ENCODE measurements at regions not wholly inside any gene's neighbourhood (a gene's known extent, or its start where the extent isn't known, plus 50 kb on each side); places are given as distances from the start of the nearest gene placed in this dataset.

DNA sequence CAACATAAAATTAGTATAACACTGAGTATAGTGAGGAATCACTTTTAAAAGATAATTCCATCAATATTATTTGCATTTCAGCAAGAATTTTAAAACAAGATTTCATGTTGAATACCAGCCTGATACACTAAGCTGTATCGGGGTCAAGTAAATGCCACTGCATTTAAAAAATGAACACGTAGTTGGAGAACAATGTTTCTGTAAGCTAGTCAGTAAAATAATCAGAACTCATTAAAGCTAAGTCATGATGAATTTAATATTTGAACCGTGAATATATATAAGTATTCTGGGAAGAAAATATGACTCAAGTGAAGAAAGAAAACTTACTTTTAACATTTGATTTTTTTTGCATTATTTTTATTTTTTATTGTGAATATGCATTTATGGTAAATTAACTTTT is 611.0 kb upstream of the PABPC4L start:
- H3K27ac ChIP-seq: no peak overlapping the region
- TF ChIP-seq, protein P1, sequence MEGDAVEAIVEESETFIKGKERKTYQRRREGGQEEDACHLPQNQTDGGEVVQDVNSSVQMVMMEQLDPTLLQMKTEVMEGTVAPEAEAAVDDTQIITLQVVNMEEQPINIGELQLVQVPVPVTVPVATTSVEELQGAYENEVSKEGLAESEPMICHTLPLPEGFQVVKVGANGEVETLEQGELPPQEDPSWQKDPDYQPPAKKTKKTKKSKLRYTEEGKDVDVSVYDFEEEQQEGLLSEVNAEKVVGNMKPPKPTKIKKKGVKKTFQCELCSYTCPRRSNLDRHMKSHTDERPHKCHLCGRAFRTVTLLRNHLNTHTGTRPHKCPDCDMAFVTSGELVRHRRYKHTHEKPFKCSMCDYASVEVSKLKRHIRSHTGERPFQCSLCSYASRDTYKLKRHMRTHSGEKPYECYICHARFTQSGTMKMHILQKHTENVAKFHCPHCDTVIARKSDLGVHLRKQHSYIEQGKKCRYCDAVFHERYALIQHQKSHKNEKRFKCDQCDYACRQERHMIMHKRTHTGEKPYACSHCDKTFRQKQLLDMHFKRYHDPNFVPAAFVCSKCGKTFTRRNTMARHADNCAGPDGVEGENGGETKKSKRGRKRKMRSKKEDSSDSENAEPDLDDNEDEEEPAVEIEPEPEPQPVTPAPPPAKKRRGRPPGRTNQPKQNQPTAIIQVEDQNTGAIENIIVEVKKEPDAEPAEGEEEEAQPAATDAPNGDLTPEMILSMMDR (IDR thresholded peaks at IDR 0.05): no peak
- H3K9me3 ChIP-seq: peaks cover 5% of the 10 kb centered on the region
- no peak for DNase-seq
- intact Hi-C loops (cut with DNase I): no loop called here
- no peaks in the 10 kb centered on the region for H3K4me1 ChIP-seq
- 80 to 83% (median 81%) methylated on average over 3 of the region's 3 CpGs for WGBS, 3 donors
- no peaks in the 10 kb centered on the region for H3K27me3 ChIP-seq (ENCODE audit: insufficient read depth in 3 of 3, low read length in 2 of 3)
- ATAC-seq: no peak
- H3K36me3 ChIP-seq (ENCODE audit: insufficient read depth in 1 of 2, low read depth in 1 of 2): no peaks in the 10 kb centered on the region
- no peak overlapping the region for H3K4me3 ChIP-seq

DNA sequence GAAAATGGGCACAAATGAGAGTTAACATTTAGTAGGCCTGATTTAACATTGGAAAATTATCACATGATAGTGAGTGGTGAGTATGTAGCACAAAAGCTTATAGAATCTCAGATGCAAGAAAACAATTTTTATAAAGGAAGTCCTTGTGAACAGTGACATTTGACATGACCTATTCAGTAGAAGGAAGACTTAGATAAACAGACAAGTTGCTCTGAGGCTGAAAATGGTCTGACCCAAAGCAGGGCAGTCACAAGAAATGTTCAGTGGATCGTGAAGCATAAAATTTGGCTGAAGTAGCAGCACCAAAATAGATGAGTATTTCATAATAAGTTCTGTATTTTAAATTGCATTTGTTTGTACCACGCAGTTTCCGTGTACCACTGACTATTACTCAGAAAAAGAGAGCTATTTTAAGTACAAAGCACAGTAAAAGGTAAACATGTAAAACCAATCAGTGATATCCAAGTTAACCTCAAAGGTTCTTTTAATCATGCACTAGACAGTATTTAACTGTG is 605.7 kb upstream of the PABPC4L start:
- ATAC-seq: no peak
- no peaks in the 10 kb centered on the region for H3K4me1 ChIP-seq
- H3K36me3 ChIP-seq (ENCODE audit: insufficient read depth in 1 of 2, low read depth in 1 of 2): no peaks in the 10 kb centered on the region
- intact Hi-C loops (cut with DNase I): no loop called here
- DNase-seq: no peak
- H3K27ac ChIP-seq: no peak overlapping the region
- H3K4me3 ChIP-seq: no peak overlapping the region
- H3K9me3 ChIP-seq: peaks cover 5% of the 10 kb centered on the region
- TF ChIP-seq, protein P1 (IDR thresholded peaks at IDR 0.05): no peak
- WGBS, 3 donors: 50 to 68% (median 57%) methylated on average over 3 of the region's 3 CpGs
- no peaks in the 10 kb centered on the region for H3K27me3 ChIP-seq (ENCODE audit: insufficient read depth in 3 of 3, low read length in 2 of 3)

DNA sequence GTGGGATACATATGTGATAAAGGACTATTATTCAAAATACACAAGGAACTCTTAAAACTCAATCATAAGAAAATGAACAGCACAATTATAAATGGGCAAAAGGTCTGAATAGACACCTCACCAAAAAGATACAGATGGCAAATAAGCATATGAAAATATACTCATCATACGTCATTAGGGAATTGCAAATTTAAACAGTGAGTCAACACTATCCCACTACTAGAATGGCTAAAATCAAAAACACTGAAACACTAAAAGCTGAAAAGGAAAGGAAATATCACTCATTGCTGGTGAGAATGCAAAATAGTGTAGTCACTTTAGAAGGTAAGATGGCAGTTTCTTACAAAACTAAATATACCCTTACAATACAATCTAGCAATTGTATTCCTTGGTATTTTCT is 597.0 kb upstream of the PABPC4L start:
- H3K36me3 ChIP-seq (ENCODE audit: insufficient read depth in 1 of 2, low read depth in 1 of 2): no peaks in the 10 kb centered on the region
- H3K4me1 ChIP-seq: no peaks in the 10 kb centered on the region
- no peak for DNase-seq
- ATAC-seq: no peak
- H3K9me3 ChIP-seq: no peaks in the 10 kb centered on the region
- H3K27ac ChIP-seq: no peak overlapping the region
- H3K27me3 ChIP-seq (ENCODE audit: insufficient read depth in 3 of 3, low read length in 2 of 3): no peaks in the 10 kb centered on the region
- intact Hi-C loops (cut with DNase I): no loop called here
- WGBS, 3 donors: 87 to 91% (median 87%) methylated on average over 1 of the region's 1 CpG
- TF ChIP-seq, protein P1 (IDR thresholded peaks at IDR 0.05): no peak
- H3K4me3 ChIP-seq: no peak overlapping the region

DNA sequence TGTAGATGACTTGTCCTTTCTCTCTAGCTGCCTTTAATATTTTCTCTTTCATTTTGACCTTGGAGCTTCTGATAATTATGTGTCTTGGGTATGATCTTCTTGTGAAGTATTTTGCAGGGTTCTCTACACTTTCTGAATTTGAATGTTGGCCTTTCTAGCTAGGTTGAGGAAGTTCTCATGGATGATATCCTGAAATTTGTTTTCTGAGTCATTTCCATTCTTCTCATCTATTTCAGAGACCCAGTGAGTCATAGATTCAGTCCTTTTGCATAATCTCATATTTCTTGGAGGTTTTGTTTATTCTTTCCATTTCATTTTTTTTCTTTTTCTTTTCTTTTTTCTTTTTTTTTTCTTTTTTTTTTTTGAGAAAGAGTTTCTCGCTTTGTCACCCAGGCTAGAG is 585.7 kb upstream of the PABPC4L start:
- H3K36me3 ChIP-seq (ENCODE audit: insufficient read depth in 1 of 2, low read depth in 1 of 2): no peaks in the 10 kb centered on the region

DNA sequence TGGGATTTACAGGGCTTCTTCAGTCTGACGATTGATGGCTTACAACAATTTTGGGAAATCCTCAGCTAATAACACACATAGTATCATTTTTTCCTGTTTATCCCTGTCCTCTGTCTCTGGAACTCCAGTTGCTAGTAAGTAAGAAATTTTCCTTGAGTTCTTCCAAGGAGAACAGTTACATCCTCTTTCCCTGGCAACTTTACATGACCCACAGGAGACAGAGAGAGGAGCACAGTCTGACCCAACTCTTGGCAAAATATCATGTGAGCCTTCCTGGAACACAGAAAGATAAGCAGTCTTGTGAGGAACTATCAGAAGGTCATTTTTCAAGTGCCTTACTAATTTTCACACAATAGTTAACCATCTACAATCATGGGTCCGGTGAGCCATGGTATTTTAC is 578.7 kb upstream of the PABPC4L start:
- TF ChIP-seq, protein P1 (IDR thresholded peaks at IDR 0.05): no peak
- Histone ChIP-seq H3K36me3 (ENCODE audit: insufficient read depth in 1 of 2, low read depth in 1 of 2) (no peaks in the 10 kb centered on the region), H3K27ac (no peak overlapping the region), H3K4me1 (no peaks in the 10 kb centered on the region), H3K4me3 (no peak overlapping the region), H3K27me3 (ENCODE audit: insufficient read depth in 3 of 3, low read length in 2 of 3) (no peaks in the 10 kb centered on the region), H3K9me3 (peaks cover 3% of the 10 kb centered on the region)
- intact Hi-C loops (cut with DNase I): no loop called here
- DNase-seq (no peak), ATAC-seq (no peak)
- 69 to 72% (median 72%) methylated on average over 2 of the region's 2 CpGs for WGBS, 3 donors

More for the DNA sequence above, 585.7 kb upstream of the PABPC4L start:
- Histone ChIP-seq H3K4me3 (no peak overlapping the region), H3K27ac (no peak overlapping the region), H3K9me3 (peaks cover 3% of the 10 kb centered on the region), H3K4me1 (no peaks in the 10 kb centered on the region), H3K27me3 (ENCODE audit: insufficient read depth in 3 of 3, low read length in 2 of 3) (no peaks in the 10 kb centered on the region)
- TF ChIP-seq, protein P1 (IDR thresholded peaks at IDR 0.05): no peak
- 91 to 100% (median 95%) methylated on average over 1 of the region's 1 CpG for WGBS, 3 donors
- intact Hi-C loops (cut with DNase I): no loop called here
- DNase-seq: no peak
- no peak for ATAC-seq
